GM18907 (cell line): ENCODE measurements at regions not wholly inside any gene's neighbourhood (a gene's known extent, or its start where the extent isn't known, plus 50 kb on each side); places are given as distances from the start of the nearest gene placed in this dataset.
"Not testable (repeated sequence)": the region's sequence is repeated elsewhere in the genome, so short reads cannot be mapped to it uniquely, and the experiment has no call there.

ENCODE experiments used
- ATAC-seq: cut with Tn5 transposase; IDR thresholded peaks from one replicate; pipeline ENCODE4 v1.9.1; 2021; ENCODE audit warnings: mild to moderate bottlenecking, moderate library complexity; ENCODE audit not compliant: unreplicated experiment

GRCh38 chr15:21357056-21357455, 83.2 kb downstream of the POTEB3 start:
- ATAC-seq = not testable (repeated sequence)

- not testable (repeated sequence) for ATAC-seq
Observed at GRCh38 chr15:21355944-21356343, 84.4 kb downstream of the POTEB3 start.

GRCh38 chr15:21354597-21354996, 85.7 kb downstream of the POTEB3 start:
- ATAC-seq = not testable (repeated sequence)

- ATAC-seq = not testable (repeated sequence)
Observed at GRCh38 chr15:21352670-21353318, 87.5 kb downstream of the POTEB3 start.

- not testable (repeated sequence) for ATAC-seq
Observed at GRCh38 chr15:21344960-21345359, 95.3 kb downstream of the POTEB3 start.

- ATAC-seq = not testable (repeated sequence)
Observed at GRCh38 chr15:21344500-21344899, 95.8 kb downstream of the POTEB3 start.

- ATAC-seq = not testable (repeated sequence)
Observed at GRCh38 chr15:21337028-21337427, 103.3 kb downstream of the POTEB3 start.

- not testable (repeated sequence) for ATAC-seq
Observed at GRCh38 chr15:21324720-21325460, 115.4 kb downstream of the POTEB3 start.

- peak; percentile 51 for ATAC-seq
Observed at GRCh38 chr15:21284353-21284752, 155.9 kb downstream of the POTEB3 start.

GRCh38 chr15:21283210-21283609, 157.1 kb downstream of the POTEB3 start:
- peak; percentile 96 for ATAC-seq

- ATAC-seq = not testable (repeated sequence)
Observed at GRCh38 chr15:21280272-21280671, 160.0 kb downstream of the POTEB3 start.

GRCh38 chr15:21272176-21272982, 167.9 kb downstream of the POTEB3 start:
- ATAC-seq = peak; percentile 59

- no peak for ATAC-seq
Observed at GRCh38 chr15:21271566-21271965, 168.7 kb downstream of the POTEB3 start.

GRCh38 chr15:21270474-21270873, 169.8 kb downstream of the POTEB3 start:
- ATAC-seq = no peak

- not testable (repeated sequence) for ATAC-seq
Observed at GRCh38 chr15:21269673-21270072, 170.6 kb downstream of the POTEB3 start.

GRCh38 chr15:21269121-21269520, 171.2 kb downstream of the POTEB3 start:
- no peak for ATAC-seq

- no peak for ATAC-seq
Observed at GRCh38 chr15:21268436-21268940, 171.8 kb downstream of the POTEB3 start.

GRCh38 chr15:21267671-21268395, 172.5 kb downstream of the POTEB3 start:
- ATAC-seq = no peak

- no peak for ATAC-seq
Observed at GRCh38 chr15:21267226-21267625, 173.1 kb downstream of the POTEB3 start.

GRCh38 chr15:21265628-21266027, 174.7 kb downstream of the POTEB3 start:
- ATAC-seq = not testable (repeated sequence)
